PFSK-1 (cell line): ENCODE measurements at regions not wholly inside any gene's neighbourhood (a gene's known extent, or its start where the extent isn't known, plus 50 kb on each side); places are given as distances from the start of the nearest gene placed in this dataset.

Source experiments
- FOXP2 ChIP-seq: optimal IDR thresholded peaks from 2 replicates; pipeline ENCODE3; 2011; ENCODE audit warnings: borderline replicate concordance, control low read depth, inconsistent platforms; ENCODE audit not compliant: insufficient read depth; ENCODE audit errors: extremely low read length, extremely low read depth
- POLR2AphosphoS5 ChIP-seq: IDR thresholded peaks from 2 replicates; pipeline ENCODE4 v1.6.1; 2012; ENCODE audit warnings: low read depth, mild to moderate bottlenecking, control low read depth, low read length, moderate library complexity
- SIN3A ChIP-seq: IDR thresholded peaks from 2 replicates; pipeline ENCODE4 v1.6.1; 2012; ENCODE audit warnings: mild to moderate bottlenecking, low read length, moderate library complexity, borderline replicate concordance; ENCODE audit not compliant: insufficient read depth
- TAF1 ChIP-seq: IDR thresholded peaks from 2 replicates; pipeline ENCODE4 v1.6.1; 2012; ENCODE audit warnings: low read length, control low read depth, borderline replicate concordance; ENCODE audit not compliant: insufficient read depth
- TF ChIP-seq, protein P1 (sequence below), 2 experiments: IDR thresholded peaks; 2 replicates each; pipeline versions ENCODE4 v1.6.1 to v1.8.0; 2011 to 2012; ENCODE audit warnings: low read depth in 2 of 2, low read length in 2 of 2, control low read depth in 1 of 2, inconsistent platforms in 1 of 2, mild to moderate bottlenecking in 1 of 2, moderate library complexity in 1 of 2; ENCODE audit not compliant: insufficient read depth in 1 of 2

DNA sequence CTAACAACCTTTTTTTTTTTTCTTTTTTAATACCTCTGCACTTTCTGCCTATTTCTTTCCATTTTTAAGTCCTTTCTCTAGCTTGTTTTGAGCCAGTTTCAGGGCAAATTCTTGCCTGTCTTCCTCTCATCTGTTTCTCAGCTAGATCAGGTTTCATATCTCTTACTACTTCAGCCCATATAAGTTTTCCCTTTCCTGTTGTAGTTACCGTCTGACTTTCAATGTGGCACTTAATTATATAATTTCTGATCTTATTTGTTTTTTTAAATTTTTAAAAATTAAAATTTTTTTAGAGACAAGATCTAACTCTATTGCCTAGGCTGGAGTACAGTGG lies 104.7 kb upstream of the ELL2 start:
- TF ChIP-seq FOXP2 (no peak), POLR2AphosphoS5 (no peak), TAF1 (no peak), SIN3A (no peak)
- TF ChIP-seq, protein P1, sequence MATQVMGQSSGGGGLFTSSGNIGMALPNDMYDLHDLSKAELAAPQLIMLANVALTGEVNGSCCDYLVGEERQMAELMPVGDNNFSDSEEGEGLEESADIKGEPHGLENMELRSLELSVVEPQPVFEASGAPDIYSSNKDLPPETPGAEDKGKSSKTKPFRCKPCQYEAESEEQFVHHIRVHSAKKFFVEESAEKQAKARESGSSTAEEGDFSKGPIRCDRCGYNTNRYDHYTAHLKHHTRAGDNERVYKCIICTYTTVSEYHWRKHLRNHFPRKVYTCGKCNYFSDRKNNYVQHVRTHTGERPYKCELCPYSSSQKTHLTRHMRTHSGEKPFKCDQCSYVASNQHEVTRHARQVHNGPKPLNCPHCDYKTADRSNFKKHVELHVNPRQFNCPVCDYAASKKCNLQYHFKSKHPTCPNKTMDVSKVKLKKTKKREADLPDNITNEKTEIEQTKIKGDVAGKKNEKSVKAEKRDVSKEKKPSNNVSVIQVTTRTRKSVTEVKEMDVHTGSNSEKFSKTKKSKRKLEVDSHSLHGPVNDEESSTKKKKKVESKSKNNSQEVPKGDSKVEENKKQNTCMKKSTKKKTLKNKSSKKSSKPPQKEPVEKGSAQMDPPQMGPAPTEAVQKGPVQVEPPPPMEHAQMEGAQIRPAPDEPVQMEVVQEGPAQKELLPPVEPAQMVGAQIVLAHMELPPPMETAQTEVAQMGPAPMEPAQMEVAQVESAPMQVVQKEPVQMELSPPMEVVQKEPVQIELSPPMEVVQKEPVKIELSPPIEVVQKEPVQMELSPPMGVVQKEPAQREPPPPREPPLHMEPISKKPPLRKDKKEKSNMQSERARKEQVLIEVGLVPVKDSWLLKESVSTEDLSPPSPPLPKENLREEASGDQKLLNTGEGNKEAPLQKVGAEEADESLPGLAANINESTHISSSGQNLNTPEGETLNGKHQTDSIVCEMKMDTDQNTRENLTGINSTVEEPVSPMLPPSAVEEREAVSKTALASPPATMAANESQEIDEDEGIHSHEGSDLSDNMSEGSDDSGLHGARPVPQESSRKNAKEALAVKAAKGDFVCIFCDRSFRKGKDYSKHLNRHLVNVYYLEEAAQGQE (IDR thresholded peaks at IDR 0.05; ENCODE audit: insufficient read depth in 1 of 2, low read depth in 2 of 2, low read length in 2 of 2): no peak

DNA sequence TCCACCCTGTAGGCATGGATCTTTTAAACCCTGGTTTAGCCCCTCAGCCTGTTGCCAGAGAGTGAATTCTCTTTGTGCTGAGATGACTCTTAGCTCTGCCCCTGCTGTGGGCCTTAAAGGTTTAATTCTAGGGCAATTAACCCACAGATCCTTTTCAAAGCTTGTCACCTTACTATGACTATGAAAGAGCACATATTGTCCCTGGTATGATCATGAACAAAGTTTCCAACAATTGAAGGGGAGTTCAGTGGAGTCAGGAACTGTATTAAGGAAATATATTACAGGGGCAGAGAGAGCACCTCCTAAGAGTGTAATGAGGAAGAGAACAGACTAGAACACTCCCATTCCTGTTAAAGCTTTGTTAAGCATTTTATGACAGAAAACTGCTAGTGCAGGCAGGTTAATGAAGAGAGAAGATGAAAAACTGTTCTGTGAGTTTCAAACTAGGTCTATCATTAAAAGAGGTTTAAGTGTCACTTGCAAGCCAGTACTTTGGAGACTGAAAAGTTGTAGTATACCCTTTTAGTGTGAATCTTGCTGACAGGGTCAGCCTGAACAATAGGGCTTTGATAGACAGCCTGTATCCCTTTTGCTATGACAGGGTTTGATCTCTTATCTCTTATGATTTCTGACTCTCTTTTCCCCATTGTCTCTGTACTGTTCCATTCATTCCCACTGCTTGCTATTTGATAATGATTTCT lies 104.2 kb upstream of the ELL2 start:
- no peak for TF ChIP-seq SIN3A
- no peak for TF ChIP-seq FOXP2
- TF ChIP-seq POLR2AphosphoS5: no peak
- TF ChIP-seq, protein P1 (IDR thresholded peaks at IDR 0.05; ENCODE audit: insufficient read depth in 1 of 2, low read depth in 2 of 2, low read length in 2 of 2): no peak
- TF ChIP-seq TAF1: no peak

DNA sequence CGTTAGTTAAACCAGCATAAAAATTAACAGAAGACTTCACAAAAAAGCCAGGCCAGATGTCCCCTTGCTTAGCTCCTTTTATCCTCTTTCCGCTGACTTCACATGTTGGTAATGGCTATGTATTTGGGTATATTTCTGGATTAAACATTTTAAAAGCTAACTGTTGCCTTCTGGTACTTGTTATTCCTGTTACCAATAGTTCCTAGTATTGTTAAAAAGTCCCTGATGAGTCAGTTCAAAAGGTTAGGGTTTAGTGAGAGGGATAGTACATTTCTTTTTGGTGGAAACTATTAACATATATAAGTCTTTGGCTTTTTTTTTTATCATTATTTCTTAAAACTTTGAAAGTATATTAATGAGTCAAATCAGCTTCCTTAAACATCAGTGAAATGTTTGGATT lies 103.2 kb upstream of the ELL2 start:
- TF ChIP-seq FOXP2 (no peak), POLR2AphosphoS5 (no peak), TAF1 (no peak), SIN3A (no peak)
- TF ChIP-seq, protein P1 (IDR thresholded peaks at IDR 0.05; ENCODE audit: insufficient read depth in 1 of 2, low read depth in 2 of 2, low read length in 2 of 2): no peak

DNA sequence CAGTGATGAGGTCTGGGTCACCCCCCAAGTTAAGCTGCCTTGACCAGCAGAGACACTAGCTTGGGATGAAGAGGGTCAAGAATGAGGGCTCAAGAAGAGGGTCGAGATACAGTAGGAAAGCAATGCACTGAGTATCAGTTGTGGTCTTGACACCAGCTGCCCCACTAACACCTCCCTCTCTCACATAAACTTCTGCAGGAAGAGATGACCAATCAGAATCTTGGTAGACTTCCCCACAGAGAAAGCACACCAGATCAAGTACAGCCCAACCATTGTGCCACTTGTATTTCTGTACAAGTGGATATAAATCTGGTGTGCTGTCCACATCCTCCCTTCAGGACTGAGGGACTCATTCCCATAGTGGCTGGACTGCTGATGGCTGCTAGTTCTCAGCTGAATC lies 101.2 kb upstream of the ELL2 start:
- TF ChIP-seq POLR2AphosphoS5 (no peak), SIN3A (no peak), FOXP2 (no peak), TAF1 (no peak)
- TF ChIP-seq, protein P1 (IDR thresholded peaks at IDR 0.05; ENCODE audit: insufficient read depth in 1 of 2, low read depth in 2 of 2, low read length in 2 of 2): no peak

DNA sequence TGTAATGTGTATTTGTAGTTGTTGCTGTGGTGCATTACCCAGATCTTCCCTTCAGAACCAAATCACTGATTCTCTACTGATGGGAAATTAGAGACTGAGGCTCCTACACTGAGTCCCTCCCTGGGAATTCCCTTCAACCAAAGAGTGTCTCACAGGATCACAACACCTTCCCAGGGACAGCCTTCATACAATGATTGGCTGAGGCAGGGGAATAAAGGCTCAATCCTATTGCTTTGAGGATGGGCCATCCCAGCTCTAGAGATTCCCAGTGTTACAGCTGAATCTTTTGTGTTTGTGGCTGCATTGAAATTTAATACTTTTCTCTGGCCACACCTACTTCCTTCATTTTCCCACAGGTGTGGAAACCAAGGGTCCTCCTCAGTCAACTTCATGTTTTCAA lies 96.4 kb upstream of the ELL2 start:
- TF ChIP-seq POLR2AphosphoS5 (no peak), FOXP2 (no peak), TAF1 (no peak), SIN3A (no peak)
- TF ChIP-seq, protein P1 (IDR thresholded peaks at IDR 0.05; ENCODE audit: insufficient read depth in 1 of 2, low read depth in 2 of 2, low read length in 2 of 2): no peak
